Fibroblast of the aortic adventitia (primary cell): ENCODE measurements at regions not wholly inside any gene's neighbourhood (a gene's known extent, or its start where the extent isn't known, plus 50 kb on each side); places are given as distances from the start of the nearest gene placed in this dataset.
"Not testable (repeated sequence)": the region's sequence is repeated elsewhere in the genome, so short reads cannot be mapped to it uniquely, and the experiment has no call there.

Source experiments
- DNase-seq: peaks from one replicate; pipeline ENCODE4 v3.0.0-alpha.2; 2010; ENCODE audit warnings: low read depth
- H3K4me3 ChIP-seq: 2 replicates; pipeline ENCODE4 v1.5.1; 2011; ENCODE audit warnings: low read depth, mild to moderate bottlenecking, control low read depth, low read length, moderate library complexity
- TF ChIP-seq, protein P1 (sequence below): IDR thresholded peaks from 2 replicates; pipeline ENCODE4 v1.5.1; 2011; ENCODE audit warnings: mild to moderate bottlenecking, low read length, control low read depth, inconsistent platforms; ENCODE audit not compliant: insufficient read depth

DNA sequence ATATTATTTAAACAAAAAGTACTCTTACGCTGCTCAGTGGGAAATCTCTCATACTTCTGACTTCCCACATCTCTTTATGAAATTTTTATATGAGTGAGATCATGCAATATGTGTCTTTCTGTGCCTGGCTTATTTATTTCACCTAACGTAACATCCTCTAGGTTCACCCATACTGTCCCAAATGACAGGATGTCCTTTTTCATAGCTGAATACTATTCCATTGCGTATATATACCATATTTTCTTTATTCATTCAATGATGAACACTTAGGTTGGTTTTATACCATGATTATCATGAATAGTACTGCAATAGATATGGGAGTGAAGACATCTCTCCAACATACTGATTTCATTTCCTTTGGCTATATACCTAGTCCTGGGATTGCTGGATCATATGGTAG is 57.8 kb upstream of the TPP2 start:
- no peak for DNase-seq
- TF ChIP-seq, protein P1, sequence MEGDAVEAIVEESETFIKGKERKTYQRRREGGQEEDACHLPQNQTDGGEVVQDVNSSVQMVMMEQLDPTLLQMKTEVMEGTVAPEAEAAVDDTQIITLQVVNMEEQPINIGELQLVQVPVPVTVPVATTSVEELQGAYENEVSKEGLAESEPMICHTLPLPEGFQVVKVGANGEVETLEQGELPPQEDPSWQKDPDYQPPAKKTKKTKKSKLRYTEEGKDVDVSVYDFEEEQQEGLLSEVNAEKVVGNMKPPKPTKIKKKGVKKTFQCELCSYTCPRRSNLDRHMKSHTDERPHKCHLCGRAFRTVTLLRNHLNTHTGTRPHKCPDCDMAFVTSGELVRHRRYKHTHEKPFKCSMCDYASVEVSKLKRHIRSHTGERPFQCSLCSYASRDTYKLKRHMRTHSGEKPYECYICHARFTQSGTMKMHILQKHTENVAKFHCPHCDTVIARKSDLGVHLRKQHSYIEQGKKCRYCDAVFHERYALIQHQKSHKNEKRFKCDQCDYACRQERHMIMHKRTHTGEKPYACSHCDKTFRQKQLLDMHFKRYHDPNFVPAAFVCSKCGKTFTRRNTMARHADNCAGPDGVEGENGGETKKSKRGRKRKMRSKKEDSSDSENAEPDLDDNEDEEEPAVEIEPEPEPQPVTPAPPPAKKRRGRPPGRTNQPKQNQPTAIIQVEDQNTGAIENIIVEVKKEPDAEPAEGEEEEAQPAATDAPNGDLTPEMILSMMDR: no peak
- no peak overlapping the region for H3K4me3 ChIP-seq

DNA sequence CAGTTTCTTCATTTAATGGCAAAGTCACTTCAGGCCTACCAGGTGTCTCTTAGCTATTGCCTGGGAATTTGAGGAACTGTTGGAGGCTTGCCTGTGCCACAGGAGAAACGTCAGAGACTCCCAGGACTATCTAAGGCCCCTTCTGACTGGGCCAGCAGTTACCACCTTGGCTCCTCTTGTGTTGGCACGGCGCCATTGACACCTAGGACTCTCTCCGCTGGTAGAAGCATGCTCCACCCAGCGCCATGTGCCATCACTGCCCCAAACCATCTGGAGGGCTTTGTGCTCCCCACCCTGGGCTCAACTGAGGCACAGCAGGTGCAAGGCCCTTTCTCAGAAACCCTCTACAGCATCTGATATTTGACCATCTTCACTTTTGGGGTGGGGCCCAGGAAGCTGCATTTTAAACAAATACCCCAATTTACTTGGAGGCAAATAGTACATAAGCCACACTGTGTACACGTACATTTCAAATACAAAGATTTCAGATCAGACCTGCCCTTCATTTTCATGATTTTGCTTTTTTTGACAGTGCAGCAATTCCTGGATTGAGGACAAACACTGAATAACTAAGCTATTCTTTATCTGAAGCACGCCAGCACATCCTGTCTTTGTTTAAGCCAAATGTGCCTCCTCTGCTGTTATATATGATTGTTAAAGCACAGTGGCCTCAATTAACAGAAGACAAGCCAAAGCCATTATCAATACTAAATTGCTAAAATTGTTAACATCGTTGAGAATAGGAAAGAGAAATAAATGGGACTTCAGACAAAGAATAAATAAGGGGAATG is 59.9 kb upstream of the TPP2 start:
- H3K4me3 ChIP-seq: no peak overlapping the region
- TF ChIP-seq, protein P1: no peak
- no peak for DNase-seq

DNA sequence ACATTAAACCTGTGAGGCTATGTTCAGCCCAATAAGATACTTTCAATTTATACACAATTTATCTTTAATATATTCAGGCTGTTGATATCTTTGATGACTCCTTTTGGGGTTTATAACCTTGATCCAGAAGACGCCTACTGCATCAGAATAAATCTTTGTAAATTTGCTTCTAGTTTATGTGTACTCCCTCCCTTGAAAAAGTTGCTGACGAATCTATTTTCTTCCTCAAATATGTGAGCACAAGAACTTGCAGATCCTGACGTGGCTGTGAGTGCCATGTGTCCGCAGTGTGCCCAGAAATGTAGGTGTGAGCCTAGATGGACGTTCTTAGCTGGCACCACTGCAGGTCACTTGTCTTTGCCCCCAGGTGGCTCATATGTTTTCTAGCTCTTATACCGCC is 60.6 kb upstream of the TPP2 start:
- H3K4me3 ChIP-seq: no peak overlapping the region
- no peak for DNase-seq
- TF ChIP-seq, protein P1: no peak

DNA sequence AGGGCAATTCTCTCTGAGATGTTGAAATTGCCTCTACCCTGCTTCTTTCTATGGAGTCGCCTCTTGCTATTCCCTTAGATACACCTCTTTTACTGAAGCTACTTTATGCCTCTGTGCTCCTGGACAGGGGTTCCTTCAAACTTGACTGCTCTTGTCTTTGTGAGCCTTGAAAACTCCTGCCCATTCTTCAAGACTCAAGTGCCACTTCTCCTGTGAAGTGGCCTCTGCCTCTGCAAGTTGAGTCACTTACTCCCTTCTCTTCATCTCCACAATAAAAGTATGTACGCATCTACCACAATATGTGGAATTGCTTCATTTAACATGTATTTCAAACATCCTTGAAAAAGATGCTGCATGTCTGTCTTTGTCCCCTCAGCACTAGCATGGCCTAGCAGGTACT is 66.0 kb upstream of the TPP2 start:
- no peak for DNase-seq
- H3K4me3 ChIP-seq: no peak overlapping the region
- TF ChIP-seq, protein P1: no peak

DNA sequence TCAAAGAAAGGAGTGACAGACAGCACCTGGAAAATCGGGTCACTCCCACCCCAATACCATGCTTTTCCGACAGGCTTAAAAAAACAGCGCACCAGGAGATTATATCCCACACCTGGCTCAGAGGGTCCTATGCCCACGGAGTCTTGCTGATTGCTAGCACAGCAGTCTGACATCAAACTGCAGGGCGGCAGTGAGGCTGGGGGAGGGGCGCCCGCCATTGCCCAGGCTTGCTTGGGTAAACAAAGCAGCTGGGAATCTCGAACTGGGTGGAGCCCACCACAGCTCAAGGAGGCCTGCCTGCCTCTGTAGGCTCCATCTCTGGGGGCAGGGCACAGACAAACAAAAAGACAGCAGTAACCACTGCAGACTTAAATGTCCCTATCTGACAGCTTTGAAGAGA is 74.5 kb upstream of the TPP2 start:
- not testable (repeated sequence) for DNase-seq

DNA sequence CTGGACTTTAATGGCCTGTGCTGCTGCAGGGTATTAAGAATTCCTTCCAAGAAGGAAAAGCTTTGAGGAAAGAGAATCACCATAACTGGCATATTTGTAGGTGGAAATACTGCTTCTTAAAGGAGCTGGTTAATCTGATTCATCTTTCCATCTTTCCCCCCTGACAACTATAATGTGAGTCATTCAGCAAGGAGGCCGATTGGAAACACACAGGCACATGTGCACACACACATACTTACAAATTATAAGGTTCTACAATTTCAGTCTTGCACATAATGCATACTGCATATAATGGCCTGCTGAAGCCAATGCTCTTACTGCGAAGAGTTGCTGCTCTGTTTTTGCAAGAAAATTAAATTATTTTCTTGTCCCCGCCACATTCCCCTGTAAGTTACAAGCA is 78.8 kb upstream of the TPP2 start:
- TF ChIP-seq, protein P1: no peak
- DNase-seq: no peak
- H3K4me3 ChIP-seq: no peak overlapping the region

More for the DNA sequence above, 74.5 kb upstream of the TPP2 start:
- not testable (repeated sequence) for H3K4me3 ChIP-seq

DNA sequence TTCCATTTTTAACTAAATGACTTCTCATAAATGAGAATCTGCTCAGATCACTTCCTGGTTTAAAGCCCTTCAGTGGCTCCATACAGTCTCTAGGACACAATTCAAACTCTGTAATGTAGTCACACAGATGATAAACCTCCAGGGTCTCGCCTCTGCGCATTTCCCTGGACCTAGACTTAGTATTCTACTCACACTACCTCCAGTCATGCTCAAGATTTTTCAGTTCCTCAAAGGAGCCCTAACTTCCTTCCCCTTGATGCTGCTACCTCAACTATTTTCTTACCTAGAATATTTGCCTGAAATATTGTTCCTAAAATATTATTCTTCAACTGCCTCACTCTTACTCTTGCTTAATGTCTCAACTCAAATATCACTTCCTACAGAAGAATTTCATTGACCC is 86.7 kb upstream of the TPP2 start:
- TF ChIP-seq, protein P1: no peak
- H3K4me3 ChIP-seq: no peak overlapping the region
- no peak for DNase-seq
